GM12874 (cell line): ENCODE measurements at regions not wholly inside any gene's neighbourhood (a gene's known extent, or its start where the extent isn't known, plus 50 kb on each side); places are given as distances from the start of the nearest gene placed in this dataset.

Source experiments
- CTCF ChIP-seq: IDR thresholded peaks from 2 replicates; pipeline ENCODE4 v1.5.1; 2011; ENCODE audit warnings: low read depth, mild to moderate bottlenecking, control low read depth, low read length, moderate library complexity; ENCODE audit not compliant: insufficient read depth

GRCh38 chr2:177342736-177343135, 49.8 kb upstream of the AGPS start:
- no peak for TF ChIP-seq CTCF
